ENCODE measurements at regions not wholly inside any gene's neighbourhood (a gene's known extent, or its start where the extent isn't known, plus 50 kb on each side); places are given as distances from the start of the nearest gene placed in this dataset.

DNA sequence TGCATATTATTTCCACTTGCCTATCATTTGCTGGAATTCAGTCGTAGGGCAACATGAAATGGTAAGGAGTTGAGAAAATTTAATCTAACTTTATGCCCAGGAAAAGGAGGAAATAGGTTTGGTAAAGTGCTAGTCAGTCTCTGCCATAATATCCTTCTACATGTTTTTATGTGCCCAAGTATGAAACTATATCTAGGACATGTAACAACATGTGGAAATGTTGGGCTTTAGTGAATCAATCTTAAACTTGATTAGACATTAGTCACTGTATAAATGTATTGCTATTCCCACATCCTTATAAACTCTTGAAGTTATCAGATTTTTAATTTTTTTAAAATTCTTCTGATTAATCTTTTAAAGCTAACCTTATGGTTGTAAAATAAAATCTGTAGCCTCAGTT is 204.7 kb upstream of the ZRANB2 start:
- TF ChIP-seq CTCF (IDR thresholded peaks at IDR 0.05), result no peak

DNA sequence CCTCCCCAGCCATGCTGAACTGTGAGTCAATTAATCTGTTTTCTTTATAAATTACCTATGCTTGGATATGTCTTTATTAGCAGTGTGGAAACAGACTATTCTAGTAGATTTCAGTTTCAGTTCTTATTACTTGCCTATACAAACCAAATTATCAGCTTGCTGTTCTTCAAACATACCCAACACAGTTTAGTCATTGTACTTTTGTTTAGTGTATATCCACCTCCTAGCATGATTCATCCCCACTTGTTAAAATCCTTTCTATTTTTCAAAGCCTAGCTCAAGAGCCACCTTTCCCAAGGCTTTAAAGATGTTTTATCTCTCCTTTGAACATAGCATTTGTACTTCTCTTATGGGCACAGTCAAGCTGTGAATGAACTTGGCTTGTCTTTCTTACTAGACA is 195.6 kb upstream of the ZRANB2 start:
- no peak for TF ChIP-seq CTCF (IDR thresholded peaks at IDR 0.05)

DNA sequence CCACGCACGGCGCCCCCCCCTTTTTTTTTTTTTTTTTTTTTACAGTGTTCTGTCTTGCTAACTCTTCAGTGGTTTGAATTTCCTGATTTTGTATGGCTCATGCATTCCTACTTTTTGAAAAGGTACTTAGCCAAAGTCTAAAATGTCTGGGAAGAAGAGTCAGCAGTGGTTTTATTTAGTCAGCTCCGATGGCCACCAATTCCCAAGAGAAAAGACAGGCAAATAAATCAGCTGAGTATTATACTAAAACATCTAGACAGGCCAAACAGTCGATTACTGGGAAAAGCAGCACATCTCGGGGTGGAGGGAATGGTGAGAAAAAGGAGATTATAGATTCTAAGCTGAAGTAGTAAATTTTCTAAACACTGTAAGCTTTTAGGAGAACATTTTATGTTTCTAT is 192.5 kb upstream of the ZRANB2 start:
- no peak for TF ChIP-seq CTCF (IDR thresholded peaks at IDR 0.05)

DNA sequence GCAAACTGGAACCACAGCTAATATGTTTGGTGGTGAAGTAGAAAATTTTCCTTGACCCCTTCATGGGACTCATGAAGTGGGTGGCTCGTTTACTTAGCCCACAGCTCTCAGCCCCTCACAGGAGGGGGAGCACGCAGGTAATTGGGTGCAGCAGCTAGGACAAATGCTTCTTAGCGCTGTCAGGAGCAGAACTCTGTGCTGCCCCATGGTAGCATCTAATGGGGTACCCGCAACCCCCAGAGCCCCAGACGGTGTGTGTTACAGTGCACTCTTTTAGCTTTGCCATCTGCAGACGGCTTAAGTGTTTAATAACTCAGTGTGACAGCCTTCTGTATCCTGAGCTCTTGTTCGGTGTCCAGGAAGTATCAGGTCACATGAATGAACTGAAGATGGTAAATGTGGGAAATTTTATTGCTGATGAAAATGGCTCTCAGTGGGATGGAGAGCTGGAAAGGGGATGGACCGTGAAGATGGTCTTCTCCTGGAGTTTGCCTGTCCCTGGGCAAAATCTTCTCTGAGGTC is 189.6 kb upstream of the ZRANB2 start:
- no peak for TF ChIP-seq CTCF (IDR thresholded peaks at IDR 0.05)

DNA sequence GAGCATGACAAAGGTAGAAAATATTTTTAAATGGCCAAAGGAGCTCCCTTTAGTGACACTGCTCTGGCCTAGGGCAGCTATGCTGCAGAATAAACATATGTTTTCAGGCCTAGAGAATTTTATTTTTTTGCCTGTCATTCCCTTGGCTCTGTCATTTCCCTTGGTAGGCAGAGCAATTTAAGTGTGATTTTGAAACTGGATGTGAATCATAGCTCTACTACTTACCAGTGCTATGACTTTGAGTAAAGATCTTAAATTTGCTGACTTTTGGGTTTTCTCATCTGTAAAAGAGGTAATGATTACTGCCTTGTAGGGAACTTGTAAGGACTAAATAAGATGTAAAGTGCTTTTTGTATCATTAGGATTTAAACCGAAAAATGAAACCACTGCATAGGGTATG is 189.0 kb upstream of the ZRANB2 start:
- no peak for TF ChIP-seq CTCF (IDR thresholded peaks at IDR 0.05)

- no peak for TF ChIP-seq CTCF (IDR thresholded peaks at IDR 0.05)
These were observed 188.3 kb upstream of the ZRANB2 start for GRCh38 chr1:71269179-71269578.

DNA sequence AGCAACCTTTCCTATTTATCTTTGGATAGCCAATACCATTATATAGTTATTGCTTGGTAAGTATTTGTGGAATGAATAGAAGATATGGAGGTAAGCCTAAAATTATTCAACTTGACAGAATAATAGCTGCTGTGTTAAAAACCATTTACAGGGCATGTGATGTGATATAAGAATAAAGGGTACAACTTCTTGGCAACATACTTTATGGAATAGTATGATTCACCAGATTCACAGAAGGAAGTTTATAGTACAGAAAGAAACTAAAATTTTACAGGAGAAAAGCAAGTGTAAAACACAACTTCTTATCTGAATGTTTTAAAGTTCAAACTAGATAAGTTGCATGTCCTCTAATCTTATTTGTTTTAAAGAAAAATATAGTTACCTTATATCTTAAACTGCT is 186.4 kb upstream of the ZRANB2 start:
- no peak for TF ChIP-seq CTCF (IDR thresholded peaks at IDR 0.05)

GRCh38 chr1:71264039-71264438 is 183.2 kb upstream of the ZRANB2 start:
- TF ChIP-seq CTCF (IDR thresholded peaks at IDR 0.05), result no peak
